ENCODE measurements at regions not wholly inside any gene's neighbourhood (a gene's known extent, or its start where the extent isn't known, plus 50 kb on each side); places are given as distances from the start of the nearest gene placed in this dataset.

- TF ChIP-seq, protein P1, sequence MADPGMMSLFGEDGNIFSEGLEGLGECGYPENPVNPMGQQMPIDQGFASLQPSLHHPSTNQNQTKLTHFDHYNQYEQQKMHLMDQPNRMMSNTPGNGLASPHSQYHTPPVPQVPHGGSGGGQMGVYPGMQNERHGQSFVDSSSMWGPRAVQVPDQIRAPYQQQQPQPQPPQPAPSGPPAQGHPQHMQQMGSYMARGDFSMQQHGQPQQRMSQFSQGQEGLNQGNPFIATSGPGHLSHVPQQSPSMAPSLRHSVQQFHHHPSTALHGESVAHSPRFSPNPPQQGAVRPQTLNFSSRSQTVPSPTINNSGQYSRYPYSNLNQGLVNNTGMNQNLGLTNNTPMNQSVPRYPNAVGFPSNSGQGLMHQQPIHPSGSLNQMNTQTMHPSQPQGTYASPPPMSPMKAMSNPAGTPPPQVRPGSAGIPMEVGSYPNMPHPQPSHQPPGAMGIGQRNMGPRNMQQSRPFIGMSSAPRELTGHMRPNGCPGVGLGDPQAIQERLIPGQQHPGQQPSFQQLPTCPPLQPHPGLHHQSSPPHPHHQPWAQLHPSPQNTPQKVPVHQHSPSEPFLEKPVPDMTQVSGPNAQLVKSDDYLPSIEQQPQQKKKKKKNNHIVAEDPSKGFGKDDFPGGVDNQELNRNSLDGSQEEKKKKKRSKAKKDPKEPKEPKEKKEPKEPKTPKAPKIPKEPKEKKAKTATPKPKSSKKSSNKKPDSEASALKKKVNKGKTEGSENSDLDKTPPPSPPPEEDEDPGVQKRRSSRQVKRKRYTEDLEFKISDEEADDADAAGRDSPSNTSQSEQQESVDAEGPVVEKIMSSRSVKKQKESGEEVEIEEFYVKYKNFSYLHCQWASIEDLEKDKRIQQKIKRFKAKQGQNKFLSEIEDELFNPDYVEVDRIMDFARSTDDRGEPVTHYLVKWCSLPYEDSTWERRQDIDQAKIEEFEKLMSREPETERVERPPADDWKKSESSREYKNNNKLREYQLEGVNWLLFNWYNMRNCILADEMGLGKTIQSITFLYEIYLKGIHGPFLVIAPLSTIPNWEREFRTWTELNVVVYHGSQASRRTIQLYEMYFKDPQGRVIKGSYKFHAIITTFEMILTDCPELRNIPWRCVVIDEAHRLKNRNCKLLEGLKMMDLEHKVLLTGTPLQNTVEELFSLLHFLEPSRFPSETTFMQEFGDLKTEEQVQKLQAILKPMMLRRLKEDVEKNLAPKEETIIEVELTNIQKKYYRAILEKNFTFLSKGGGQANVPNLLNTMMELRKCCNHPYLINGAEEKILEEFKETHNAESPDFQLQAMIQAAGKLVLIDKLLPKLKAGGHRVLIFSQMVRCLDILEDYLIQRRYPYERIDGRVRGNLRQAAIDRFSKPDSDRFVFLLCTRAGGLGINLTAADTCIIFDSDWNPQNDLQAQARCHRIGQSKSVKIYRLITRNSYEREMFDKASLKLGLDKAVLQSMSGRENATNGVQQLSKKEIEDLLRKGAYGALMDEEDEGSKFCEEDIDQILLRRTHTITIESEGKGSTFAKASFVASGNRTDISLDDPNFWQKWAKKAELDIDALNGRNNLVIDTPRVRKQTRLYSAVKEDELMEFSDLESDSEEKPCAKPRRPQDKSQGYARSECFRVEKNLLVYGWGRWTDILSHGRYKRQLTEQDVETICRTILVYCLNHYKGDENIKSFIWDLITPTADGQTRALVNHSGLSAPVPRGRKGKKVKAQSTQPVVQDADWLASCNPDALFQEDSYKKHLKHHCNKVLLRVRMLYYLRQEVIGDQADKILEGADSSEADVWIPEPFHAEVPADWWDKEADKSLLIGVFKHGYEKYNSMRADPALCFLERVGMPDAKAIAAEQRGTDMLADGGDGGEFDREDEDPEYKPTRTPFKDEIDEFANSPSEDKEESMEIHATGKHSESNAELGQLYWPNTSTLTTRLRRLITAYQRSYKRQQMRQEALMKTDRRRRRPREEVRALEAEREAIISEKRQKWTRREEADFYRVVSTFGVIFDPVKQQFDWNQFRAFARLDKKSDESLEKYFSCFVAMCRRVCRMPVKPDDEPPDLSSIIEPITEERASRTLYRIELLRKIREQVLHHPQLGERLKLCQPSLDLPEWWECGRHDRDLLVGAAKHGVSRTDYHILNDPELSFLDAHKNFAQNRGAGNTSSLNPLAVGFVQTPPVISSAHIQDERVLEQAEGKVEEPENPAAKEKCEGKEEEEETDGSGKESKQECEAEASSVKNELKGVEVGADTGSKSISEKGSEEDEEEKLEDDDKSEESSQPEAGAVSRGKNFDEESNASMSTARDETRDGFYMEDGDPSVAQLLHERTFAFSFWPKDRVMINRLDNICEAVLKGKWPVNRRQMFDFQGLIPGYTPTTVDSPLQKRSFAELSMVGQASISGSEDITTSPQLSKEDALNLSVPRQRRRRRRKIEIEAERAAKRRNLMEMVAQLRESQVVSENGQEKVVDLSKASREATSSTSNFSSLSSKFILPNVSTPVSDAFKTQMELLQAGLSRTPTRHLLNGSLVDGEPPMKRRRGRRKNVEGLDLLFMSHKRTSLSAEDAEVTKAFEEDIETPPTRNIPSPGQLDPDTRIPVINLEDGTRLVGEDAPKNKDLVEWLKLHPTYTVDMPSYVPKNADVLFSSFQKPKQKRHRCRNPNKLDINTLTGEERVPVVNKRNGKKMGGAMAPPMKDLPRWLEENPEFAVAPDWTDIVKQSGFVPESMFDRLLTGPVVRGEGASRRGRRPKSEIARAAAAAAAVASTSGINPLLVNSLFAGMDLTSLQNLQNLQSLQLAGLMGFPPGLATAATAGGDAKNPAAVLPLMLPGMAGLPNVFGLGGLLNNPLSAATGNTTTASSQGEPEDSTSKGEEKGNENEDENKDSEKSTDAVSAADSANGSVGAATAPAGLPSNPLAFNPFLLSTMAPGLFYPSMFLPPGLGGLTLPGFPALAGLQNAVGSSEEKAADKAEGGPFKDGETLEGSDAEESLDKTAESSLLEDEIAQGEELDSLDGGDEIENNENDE (IDR thresholded peaks at IDR 0.05; ENCODE audit: insufficient replicate concordance, low read length) = no peak
- TF ChIP-seq RAD21 (IDR thresholded peaks at IDR 0.05 in 1 of 2, conservative IDR thresholded peaks at IDR 0.05 in 1 of 2; ENCODE audit: low read depth in 2 of 2, low read length in 2 of 2) (no peak), GTF2F1 (IDR thresholded peaks at IDR 0.05; ENCODE audit: borderline replicate concordance, low read depth, low read length) (no peak), SP4 (IDR thresholded peaks at IDR 0.05; ENCODE audit: low read length) (no peak), TAF1 (IDR thresholded peaks at IDR 0.05; ENCODE audit: low read depth, low read length) (no peak), NANOG (IDR thresholded peaks at IDR 0.05; ENCODE audit: insufficient read depth, low read depth, low read length, poor library complexity, severe bottlenecking) (no peak), RNF2 (IDR thresholded peaks at IDR 0.05; ENCODE audit: borderline replicate concordance, low read depth, low read length, missing control alignments, poor library complexity, severe bottlenecking) (no peak), POU5F1 (IDR thresholded peaks at IDR 0.05; ENCODE audit: low read depth, low read length) (no peak), EZH2 (IDR thresholded peaks at IDR 0.05; ENCODE audit: low read depth, low read length, severe bottlenecking) (no peak), CHD1 (IDR thresholded peaks at IDR 0.05; ENCODE audit: low read depth, low read length) (no peak), SP1 (IDR thresholded peaks at IDR 0.05; ENCODE audit: low read depth, low read length) (no peak)
Observed at GRCh38 chr2:195590199-195590860, 66.7 kb upstream of the SLC39A10 start (continued).
